ENCODE measurements at regions not wholly inside any gene's neighbourhood (a gene's known extent, or its start where the extent isn't known, plus 50 kb on each side); places are given as distances from the start of the nearest gene placed in this dataset.

GRCh38 chr2:76378140-76378539 is 667.4 kb upstream of the GCFC2 start:
- Histone ChIP-seq H3K4me1 (ENCODE audit: insufficient read depth, low read length) (no peaks in the 10 kb centered on the region), H3K9ac (ENCODE audit: low read depth, low read length) (no peak overlapping the region), H3K27ac (ENCODE audit: low read length) (no peak overlapping the region), H3K79me2 (ENCODE audit: insufficient read depth, low read length) (no peaks in the 10 kb centered on the region), H3K4me2 (ENCODE audit: insufficient read depth, low read length) (no peak overlapping the region), H4K20me1 (ENCODE audit: insufficient read depth, low read length) (no peaks in the 10 kb centered on the region), H3K4me3 (ENCODE audit: low read depth in 1 of 2, low read length in 2 of 2) (no peak overlapping the region), H3K36me3 (ENCODE audit: insufficient read depth, low read length) (no peaks in the 10 kb centered on the region), H3K27me3 (ENCODE audit: insufficient read depth, low read length, poor library complexity) (no peaks in the 10 kb centered on the region), H3K9me3 (ENCODE audit: insufficient read depth, low read length, severe bottlenecking) (no peaks in the 10 kb centered on the region), H2AFZ (ENCODE audit: low read depth, low read length) (no peak overlapping the region)
- ATAC-seq (ENCODE audit: insufficient read depth, low read depth) = no peak
- no peak for DNase-seq
- TF ChIP-seq EZH2 (IDR thresholded peaks at IDR 0.05; ENCODE audit: borderline replicate concordance, low read depth, low read length, severe bottlenecking) = no peak
- no peak for TF ChIP-seq CTCF (IDR thresholded peaks at IDR 0.05; ENCODE audit: borderline replicate concordance, extremely low read depth, low read length, poor library complexity, severe bottlenecking)

DNA sequence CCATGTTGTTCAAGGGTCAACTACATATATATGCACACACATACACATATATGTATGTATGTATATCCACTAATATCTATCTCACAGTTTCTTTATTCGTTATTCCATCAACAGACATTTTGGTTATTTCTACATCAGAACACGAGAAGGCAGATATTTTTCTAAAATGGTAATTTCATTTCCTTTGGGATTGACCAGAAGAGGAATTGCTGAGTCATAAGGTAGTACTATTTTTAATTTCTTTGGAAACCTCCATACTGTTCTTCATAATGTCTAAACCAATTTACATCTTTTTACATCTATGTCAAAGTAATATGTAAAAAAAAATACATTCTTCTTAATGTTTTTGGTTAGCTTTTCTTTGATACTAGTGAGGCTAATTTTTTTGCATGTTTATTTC is 630.7 kb upstream of the GCFC2 start:
- ATAC-seq (ENCODE audit: insufficient read depth, low read depth) = no peak
- Histone ChIP-seq H3K36me3 (ENCODE audit: insufficient read depth, low read length) (no peaks in the 10 kb centered on the region), H3K79me2 (ENCODE audit: insufficient read depth, low read length) (no peaks in the 10 kb centered on the region), H3K27ac (ENCODE audit: low read length) (no peak overlapping the region), H3K9ac (ENCODE audit: low read depth, low read length) (no peak overlapping the region), H3K4me3 (ENCODE audit: low read depth in 1 of 2, low read length in 2 of 2) (no peak overlapping the region), H3K27me3 (ENCODE audit: insufficient read depth, low read length, poor library complexity) (no peaks in the 10 kb centered on the region), H4K20me1 (ENCODE audit: insufficient read depth, low read length) (no peaks in the 10 kb centered on the region), H3K4me1 (ENCODE audit: insufficient read depth, low read length) (no peaks in the 10 kb centered on the region), H2AFZ (ENCODE audit: low read depth, low read length) (no peak overlapping the region), H3K4me2 (ENCODE audit: insufficient read depth, low read length) (no peak overlapping the region), H3K9me3 (ENCODE audit: insufficient read depth, low read length, severe bottlenecking) (no peaks in the 10 kb centered on the region)
- DNase-seq = no peak
- TF ChIP-seq EZH2 (IDR thresholded peaks at IDR 0.05; ENCODE audit: borderline replicate concordance, low read depth, low read length, severe bottlenecking) (no peak), CTCF (IDR thresholded peaks at IDR 0.05; ENCODE audit: borderline replicate concordance, extremely low read depth, low read length, poor library complexity, severe bottlenecking) (no peak)

GRCh38 chr2:76332871-76333270 is 622.2 kb upstream of the GCFC2 start:
- Histone ChIP-seq H3K27ac (ENCODE audit: low read length) (no peak overlapping the region), H4K20me1 (ENCODE audit: insufficient read depth, low read length) (no peaks in the 10 kb centered on the region), H2AFZ (ENCODE audit: low read depth, low read length) (no peak overlapping the region), H3K9ac (ENCODE audit: low read depth, low read length) (no peak overlapping the region), H3K27me3 (ENCODE audit: insufficient read depth, low read length, poor library complexity) (no peaks in the 10 kb centered on the region), H3K79me2 (ENCODE audit: insufficient read depth, low read length) (no peaks in the 10 kb centered on the region), H3K4me1 (ENCODE audit: insufficient read depth, low read length) (no peaks in the 10 kb centered on the region), H3K9me3 (ENCODE audit: insufficient read depth, low read length, severe bottlenecking) (no peaks in the 10 kb centered on the region), H3K4me3 (ENCODE audit: low read depth in 1 of 2, low read length in 2 of 2) (no peak overlapping the region), H3K36me3 (ENCODE audit: insufficient read depth, low read length) (no peaks in the 10 kb centered on the region), H3K4me2 (ENCODE audit: insufficient read depth, low read length) (no peak overlapping the region)
- no peak for DNase-seq
- TF ChIP-seq CTCF (IDR thresholded peaks at IDR 0.05; ENCODE audit: borderline replicate concordance, extremely low read depth, low read length, poor library complexity, severe bottlenecking) = no peak
- ATAC-seq (ENCODE audit: insufficient read depth, low read depth) = no peak

- DNase-seq (no peak), ATAC-seq (ENCODE audit: insufficient read depth, low read depth) (no peak)
- no peak for TF ChIP-seq CTCF (IDR thresholded peaks at IDR 0.05; ENCODE audit: borderline replicate concordance, extremely low read depth, low read length, poor library complexity, severe bottlenecking)
- no peak for TF ChIP-seq EZH2 (IDR thresholded peaks at IDR 0.05; ENCODE audit: borderline replicate concordance, low read depth, low read length, severe bottlenecking)
- Histone ChIP-seq H3K9me3 (ENCODE audit: insufficient read depth, low read length, severe bottlenecking) (no peaks in the 10 kb centered on the region), H3K27ac (ENCODE audit: low read length) (no peak overlapping the region), H3K36me3 (ENCODE audit: insufficient read depth, low read length) (no peaks in the 10 kb centered on the region), H3K27me3 (ENCODE audit: insufficient read depth, low read length, poor library complexity) (no peaks in the 10 kb centered on the region), H3K4me3 (ENCODE audit: low read depth in 1 of 2, low read length in 2 of 2) (no peak overlapping the region), H3K9ac (ENCODE audit: low read depth, low read length) (no peak overlapping the region), H3K4me2 (ENCODE audit: insufficient read depth, low read length) (no peak overlapping the region), H4K20me1 (ENCODE audit: insufficient read depth, low read length) (no peaks in the 10 kb centered on the region), H2AFZ (ENCODE audit: low read depth, low read length) (no peak overlapping the region), H3K4me1 (ENCODE audit: insufficient read depth, low read length) (no peaks in the 10 kb centered on the region), H3K79me2 (ENCODE audit: insufficient read depth, low read length) (no peaks in the 10 kb centered on the region)
These were observed 620.1 kb upstream of the GCFC2 start for GRCh38 chr2:76330865-76331264.
